ENCODE measurements at regions not wholly inside any gene's neighbourhood (a gene's known extent, or its start where the extent isn't known, plus 50 kb on each side); places are given as distances from the start of the nearest gene placed in this dataset.
"Not testable (repeated sequence)": the region's sequence is repeated elsewhere in the genome, so short reads cannot be mapped to it uniquely, and the experiment has no call there.

GRCh38 chr22:19603346-19603745, 79.1 kb upstream of the CLDN5 start:
- DNase-seq = not testable (repeated sequence)

GRCh38 chr22:19603767-19604166, 79.6 kb upstream of the CLDN5 start:
- no peak for DNase-seq

- no peak for DNase-seq
These were observed 80.6 kb upstream of the CLDN5 start for GRCh38 chr22:19604711-19605268.

GRCh38 chr22:19605508-19606331, 81.5 kb upstream of the CLDN5 start:
- no peak for DNase-seq

GRCh38 chr22:19606332-19607191, 82.4 kb upstream of the CLDN5 start:
- DNase-seq = no peak

- peak; percentile 33 for DNase-seq
These were observed 83.2 kb upstream of the CLDN5 start for GRCh38 chr22:19607192-19608002.

- DNase-seq = no peak
These were observed 83.9 kb upstream of the CLDN5 start for GRCh38 chr22:19608003-19608690.

GRCh38 chr22:19609753-19610152, 85.5 kb upstream of the CLDN5 start:
- not testable (repeated sequence) for DNase-seq

GRCh38 chr22:19610518-19611253, 86.5 kb upstream of the CLDN5 start:
- peak; percentile 0 for DNase-seq

- DNase-seq = no peak
These were observed 87.4 kb upstream of the CLDN5 start for GRCh38 chr22:19611590-19611989.

- DNase-seq = no peak
These were observed 88.8 kb upstream of the CLDN5 start for GRCh38 chr22:19612866-19613572.

- no peak for DNase-seq
These were observed 90.3 kb upstream of the CLDN5 start for GRCh38 chr22:19614536-19614863.

GRCh38 chr22:19615001-19615461, 90.8 kb upstream of the CLDN5 start:
- DNase-seq = no peak

- DNase-seq = no peak
These were observed 91.8 kb upstream of the CLDN5 start for GRCh38 chr22:19615867-19616581.

GRCh38 chr22:19619144-19620009, 94.9 kb upstream of the SEPTIN5 start:
- no peak for DNase-seq

- peak; percentile 20 for DNase-seq
These were observed 93.4 kb upstream of the SEPTIN5 start for GRCh38 chr22:19620742-19621371.

- peak; percentile 5 for DNase-seq
These were observed 92.8 kb upstream of the SEPTIN5 start for GRCh38 chr22:19621373-19622060.

GRCh38 chr22:19622061-19622441, 92.3 kb upstream of the SEPTIN5 start:
- peak; percentile 0 for DNase-seq

Measured in DMS79 treated with DMSO at 0.1 percent for 48 hours (cell line).